ENCODE measurements at regions not wholly inside any gene's neighbourhood (a gene's known extent, or its start where the extent isn't known, plus 50 kb on each side); places are given as distances from the start of the nearest gene placed in this dataset.

DNA sequence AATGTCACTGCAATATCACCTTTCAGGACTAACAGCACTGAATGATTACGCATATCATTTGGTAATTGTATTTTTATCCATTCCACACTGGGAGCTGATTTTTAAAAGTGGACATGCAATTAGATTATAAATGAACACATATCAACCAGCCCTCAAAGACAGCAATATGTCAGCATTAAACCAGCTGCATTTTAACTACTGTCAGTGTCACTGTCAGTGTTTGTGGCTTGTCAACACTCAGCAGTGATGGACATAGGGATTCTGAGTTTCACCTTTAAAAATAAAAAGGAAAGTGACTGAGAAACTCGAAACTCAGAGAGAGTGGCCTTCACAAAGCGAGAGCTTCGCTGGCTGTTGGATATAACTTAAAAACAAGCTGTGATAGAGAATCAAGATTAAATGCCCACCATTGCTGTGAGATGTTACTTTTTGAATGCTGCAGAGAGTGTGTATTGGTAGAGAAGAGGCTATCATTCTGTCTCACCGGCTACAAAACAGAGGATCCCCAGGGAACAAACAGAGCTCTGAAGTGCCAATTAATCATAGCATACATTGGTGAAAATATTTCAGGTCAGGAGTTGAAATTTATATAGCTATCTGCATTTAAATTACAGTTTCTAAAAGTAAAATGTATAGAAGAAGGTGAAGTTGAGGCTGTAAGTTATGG is 635.8 kb downstream of the SQOR start:
- TF ChIP-seq, protein P1, sequence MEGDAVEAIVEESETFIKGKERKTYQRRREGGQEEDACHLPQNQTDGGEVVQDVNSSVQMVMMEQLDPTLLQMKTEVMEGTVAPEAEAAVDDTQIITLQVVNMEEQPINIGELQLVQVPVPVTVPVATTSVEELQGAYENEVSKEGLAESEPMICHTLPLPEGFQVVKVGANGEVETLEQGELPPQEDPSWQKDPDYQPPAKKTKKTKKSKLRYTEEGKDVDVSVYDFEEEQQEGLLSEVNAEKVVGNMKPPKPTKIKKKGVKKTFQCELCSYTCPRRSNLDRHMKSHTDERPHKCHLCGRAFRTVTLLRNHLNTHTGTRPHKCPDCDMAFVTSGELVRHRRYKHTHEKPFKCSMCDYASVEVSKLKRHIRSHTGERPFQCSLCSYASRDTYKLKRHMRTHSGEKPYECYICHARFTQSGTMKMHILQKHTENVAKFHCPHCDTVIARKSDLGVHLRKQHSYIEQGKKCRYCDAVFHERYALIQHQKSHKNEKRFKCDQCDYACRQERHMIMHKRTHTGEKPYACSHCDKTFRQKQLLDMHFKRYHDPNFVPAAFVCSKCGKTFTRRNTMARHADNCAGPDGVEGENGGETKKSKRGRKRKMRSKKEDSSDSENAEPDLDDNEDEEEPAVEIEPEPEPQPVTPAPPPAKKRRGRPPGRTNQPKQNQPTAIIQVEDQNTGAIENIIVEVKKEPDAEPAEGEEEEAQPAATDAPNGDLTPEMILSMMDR (IDR thresholded peaks at IDR 0.05) = no peak
- no peak for TF ChIP-seq ZFX (IDR thresholded peaks at IDR 0.05; ENCODE audit: borderline replicate concordance)
